ENCODE measurements at regions not wholly inside any gene's neighbourhood (a gene's known extent, or its start where the extent isn't known, plus 50 kb on each side); places are given as distances from the start of the nearest gene placed in this dataset.

GRCh38 chr21:34203851-34204420 is 130.6 kb downstream of the MRPS6 start (continued):
- TF ChIP-seq SIRT6 (IDR thresholded peaks at IDR 0.05; ENCODE audit: low read length) (no peak), CREB1 (IDR thresholded peaks at IDR 0.05) (no peak), ZNF274 (IDR thresholded peaks at IDR 0.05; ENCODE audit: borderline replicate concordance, extremely low read depth, low read length) (no peak), CBX5 (IDR thresholded peaks at IDR 0.05; ENCODE audit: low read depth, low read length) (no peak), BRCA1 (IDR thresholded peaks at IDR 0.05; ENCODE audit: low read depth, low read length) (no peak), TAF7 (optimal IDR thresholded peaks at IDR 0.05; ENCODE audit: borderline replicate concordance, low read depth, low read length) (no peak), RFX5 (IDR thresholded peaks at IDR 0.05; ENCODE audit: borderline replicate concordance, low read depth, low read length) (no peak)

Data from H1 (cell line).